HG03135 (cell line): ENCODE measurements at regions not wholly inside any gene's neighbourhood (a gene's known extent, or its start where the extent isn't known, plus 50 kb on each side); places are given as distances from the start of the nearest gene placed in this dataset.

Source experiments
- ATAC-seq: cut with Tn5 transposase; IDR thresholded peaks from one replicate; pipeline ENCODE4 v1.9.1; 2021; ENCODE audit warnings: mild to moderate bottlenecking, moderate library complexity; ENCODE audit not compliant: unreplicated experiment

- no peak for ATAC-seq
These were observed 90.6 kb upstream of the SYNDIG1 start for GRCh38 chr20:24378661-24379483.

GRCh38 chr20:24376311-24377099, 92.9 kb upstream of the SYNDIG1 start:
- no peak for ATAC-seq

- no peak for ATAC-seq
These were observed 96.1 kb upstream of the SYNDIG1 start for GRCh38 chr20:24373372-24373771.

GRCh38 chr20:24370911-24371695, 98.3 kb upstream of the SYNDIG1 start:
- ATAC-seq, result no peak

GRCh38 chr20:24370249-24370648, 99.2 kb upstream of the SYNDIG1 start:
- ATAC-seq, result no peak

GRCh38 chr20:24368253-24368652, 101.2 kb upstream of the SYNDIG1 start:
- no peak for ATAC-seq

- no peak for ATAC-seq
These were observed 103.0 kb upstream of the SYNDIG1 start for GRCh38 chr20:24366336-24367004.

- ATAC-seq, result no peak
These were observed 103.8 kb upstream of the SYNDIG1 start for GRCh38 chr20:24365670-24366069.

- ATAC-seq, result no peak
These were observed 104.9 kb upstream of the SYNDIG1 start for GRCh38 chr20:24364482-24364881.

- no peak for ATAC-seq
These were observed 106.4 kb upstream of the SYNDIG1 start for GRCh38 chr20:24363031-24363430.

- ATAC-seq, result no peak
These were observed 107.3 kb upstream of the SYNDIG1 start for GRCh38 chr20:24362080-24362479.

GRCh38 chr20:24361541-24361940, 107.9 kb upstream of the SYNDIG1 start:
- ATAC-seq, result no peak

- no peak for ATAC-seq
These were observed 108.9 kb upstream of the SYNDIG1 start for GRCh38 chr20:24360531-24360930.

- no peak for ATAC-seq
These were observed 110.0 kb upstream of the SYNDIG1 start for GRCh38 chr20:24359321-24360027.

- ATAC-seq, result no peak
These were observed 111.5 kb upstream of the SYNDIG1 start for GRCh38 chr20:24357931-24358330.

GRCh38 chr20:24357177-24357576, 112.3 kb upstream of the SYNDIG1 start:
- ATAC-seq, result no peak

GRCh38 chr20:24353135-24353690, 116.2 kb upstream of the SYNDIG1 start:
- ATAC-seq, result no peak

- ATAC-seq, result no peak
These were observed 118.5 kb upstream of the SYNDIG1 start for GRCh38 chr20:24350923-24351368.

- no peak for ATAC-seq
These were observed 127.6 kb upstream of the SYNDIG1 start for GRCh38 chr20:24341781-24342180.

GRCh38 chr20:24340933-24341332, 128.5 kb upstream of the SYNDIG1 start:
- ATAC-seq, result no peak
